NCI-H1436 treated with DMSO at 0.1 percent for 48 hours (cell line): ENCODE measurements at regions not wholly inside any gene's neighbourhood (a gene's known extent, or its start where the extent isn't known, plus 50 kb on each side); places are given as distances from the start of the nearest gene placed in this dataset.
"Not testable (repeated sequence)": the region's sequence is repeated elsewhere in the genome, so short reads cannot be mapped to it uniquely, and the experiment has no call there.

Experiments used
- DNase-seq: peaks from one replicate; lab custom pipeline; 2025; lab: John Stamatoyannopoulos, UW

- no peak for DNase-seq
Measured at GRCh38 chr10:2790396-2791188, 276.8 kb upstream of the PFKP start.

- no peak for DNase-seq
Measured at GRCh38 chr10:2786251-2786650, 281.1 kb upstream of the PFKP start.

- DNase-seq, result no peak
Measured at GRCh38 chr10:2784766-2785165, 282.6 kb upstream of the PFKP start.

- DNase-seq, result no peak
Measured at GRCh38 chr10:2782950-2783349, 284.4 kb upstream of the PFKP start.

DNA sequence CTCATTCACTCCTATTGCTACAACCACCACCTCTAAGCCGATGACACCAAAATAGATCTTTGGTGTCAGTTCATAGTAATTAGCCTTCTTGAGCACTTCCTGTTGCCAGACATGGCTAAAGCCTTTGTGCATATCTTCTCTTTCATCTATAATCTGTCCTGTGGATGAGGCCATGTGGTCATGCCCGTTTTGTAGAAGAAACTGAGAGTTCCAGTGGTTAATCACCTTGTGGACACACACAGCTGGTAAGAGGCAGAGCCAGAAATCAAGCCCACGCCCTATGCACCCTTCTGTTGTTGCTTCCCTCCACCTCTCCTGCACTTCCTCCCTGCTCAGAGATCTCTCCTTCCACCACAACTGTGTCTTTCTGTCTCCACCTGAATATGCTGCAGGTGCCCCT is 285.1 kb upstream of the PFKP start:
- DNase-seq, result no peak

DNA sequence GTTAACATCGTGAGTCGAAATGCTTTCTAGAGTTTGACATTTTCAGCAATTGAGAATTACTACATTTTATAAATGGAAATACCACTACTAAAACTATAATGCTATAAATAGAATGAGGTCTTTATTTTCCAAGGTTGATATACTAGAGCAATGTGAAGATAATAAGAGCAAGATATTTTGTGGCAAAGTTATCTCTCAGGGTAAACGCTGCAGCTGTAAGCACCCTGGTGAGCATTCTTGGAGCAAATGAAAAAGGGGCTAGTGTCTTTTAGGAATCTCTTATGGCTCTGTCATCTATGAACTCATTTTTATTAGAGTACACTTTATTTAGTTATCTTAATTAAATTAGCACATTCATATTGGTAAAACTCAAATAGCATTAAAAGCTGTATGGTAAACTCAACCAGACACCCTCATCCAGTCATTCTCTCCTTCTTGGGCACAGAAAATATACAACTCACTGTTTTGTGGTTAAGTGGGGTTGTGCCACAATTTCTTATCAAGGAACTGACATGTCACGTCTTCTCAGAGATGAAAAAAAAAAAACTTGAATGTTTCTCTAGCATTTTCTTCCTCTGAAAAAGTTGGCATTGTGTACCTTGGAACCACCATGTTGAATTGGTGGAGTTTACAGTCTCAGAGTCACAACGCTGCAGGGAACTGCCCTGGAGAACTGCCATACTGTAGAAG is 289.5 kb upstream of the PFKP start:
- DNase-seq, result no peak

DNA sequence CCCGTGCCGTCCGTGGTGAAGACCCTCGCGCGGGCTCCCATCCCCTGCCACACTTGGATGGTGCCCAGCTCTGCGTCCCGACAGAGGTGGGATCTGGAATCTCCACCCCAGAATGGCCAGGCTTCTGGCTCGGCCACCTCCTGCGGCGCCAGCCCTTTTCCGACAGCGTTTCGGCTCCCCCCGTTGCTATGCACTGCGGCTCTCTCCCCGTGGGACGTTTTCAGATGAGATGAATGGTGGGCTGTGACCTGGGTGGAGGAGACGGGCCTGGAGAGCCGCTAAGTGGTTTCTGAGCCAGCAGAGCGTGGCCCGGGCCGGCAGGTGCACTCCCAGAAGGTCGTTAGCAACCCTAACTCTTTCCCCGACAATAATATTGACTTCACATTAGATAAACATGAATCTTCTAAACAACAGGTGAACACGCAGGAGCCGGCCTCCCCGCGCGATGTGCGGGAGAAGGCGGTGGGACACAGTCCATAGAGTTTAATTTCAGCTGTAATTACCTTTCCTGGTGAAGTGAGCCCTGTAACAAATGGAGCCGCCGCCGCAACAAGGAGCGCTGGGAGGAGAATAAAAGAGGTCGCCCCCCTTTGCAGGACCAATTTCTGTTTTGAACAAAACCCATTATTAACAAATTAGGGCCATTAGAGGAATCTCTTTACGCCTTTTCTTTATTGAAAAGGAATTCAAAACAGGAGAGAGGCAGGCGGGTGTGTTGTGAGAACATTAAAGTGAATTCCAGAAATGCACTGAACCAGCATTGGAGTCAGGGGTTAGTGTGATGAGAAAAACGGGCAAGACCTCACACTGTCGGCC is 294.3 kb upstream of the PFKP start:
- DNase-seq, result peak; percentile 61

DNA sequence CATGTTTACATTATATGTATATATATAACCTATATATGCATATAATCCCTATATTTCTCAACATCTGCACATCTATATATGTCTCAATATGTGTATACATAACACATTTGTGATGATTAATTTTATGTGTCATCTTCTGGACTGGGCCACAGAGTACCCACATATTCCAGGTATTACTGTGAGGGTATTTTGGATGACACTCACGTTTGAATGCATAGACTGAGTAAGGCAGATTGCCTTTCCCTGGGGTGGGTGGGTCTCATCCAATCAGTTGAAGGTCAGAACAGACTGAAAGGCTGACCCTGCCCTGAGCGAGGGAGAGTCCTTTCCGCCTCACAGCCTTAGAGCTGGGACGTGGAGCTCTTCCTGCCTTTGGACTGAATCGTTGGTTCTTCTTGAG is 295.2 kb upstream of the PFKP start:
- DNase-seq, result no peak

- DNase-seq, result not testable (repeated sequence)
Measured at GRCh38 chr10:2767293-2767692, 300.1 kb upstream of the PFKP start.

GRCh38 chr10:2761971-2762370 is 305.4 kb upstream of the PFKP start:
- DNase-seq, result no peak

DNA sequence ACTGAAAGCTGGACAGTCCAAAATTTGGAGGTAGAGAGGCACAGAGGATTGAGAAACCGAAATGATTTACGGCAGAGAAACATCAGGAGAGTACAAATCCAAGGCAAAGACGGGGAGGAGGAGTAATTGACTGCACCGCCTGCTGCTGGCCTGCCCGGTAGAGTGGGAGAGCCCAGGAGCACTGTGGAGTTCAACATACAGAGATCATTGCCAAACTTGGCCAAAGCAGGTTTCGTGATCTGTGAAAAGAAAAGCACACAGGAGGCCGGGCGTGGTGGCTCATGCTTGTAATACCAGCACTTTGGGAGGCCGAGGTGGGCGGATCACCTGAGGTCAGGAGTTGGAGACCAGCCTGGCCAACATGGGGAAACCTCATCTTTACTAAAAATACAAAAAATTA is 306.0 kb upstream of the PFKP start:
- DNase-seq, result no peak

- no peak for DNase-seq
Measured at GRCh38 chr10:2760736-2761135, 306.6 kb upstream of the PFKP start.

- no peak for DNase-seq
Measured at GRCh38 chr10:2759233-2759632, 308.1 kb upstream of the PFKP start.

DNA sequence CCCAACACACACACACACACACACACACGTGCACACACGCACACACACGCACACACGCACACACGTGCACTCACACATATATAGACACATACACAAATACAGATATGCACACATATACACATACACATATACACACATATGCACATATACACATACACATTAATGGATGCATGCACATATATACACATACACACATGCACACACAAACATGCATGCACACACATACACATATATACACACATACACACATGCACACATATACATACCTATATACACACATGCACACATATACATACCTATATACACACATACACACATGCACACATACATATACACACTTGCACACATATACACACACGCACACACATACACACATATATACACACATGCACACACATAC is 312.4 kb upstream of the PFKP start:
- DNase-seq, result no peak

- DNase-seq, result no peak
Measured at GRCh38 chr10:2748287-2748686, 319.1 kb upstream of the PFKP start.

DNA sequence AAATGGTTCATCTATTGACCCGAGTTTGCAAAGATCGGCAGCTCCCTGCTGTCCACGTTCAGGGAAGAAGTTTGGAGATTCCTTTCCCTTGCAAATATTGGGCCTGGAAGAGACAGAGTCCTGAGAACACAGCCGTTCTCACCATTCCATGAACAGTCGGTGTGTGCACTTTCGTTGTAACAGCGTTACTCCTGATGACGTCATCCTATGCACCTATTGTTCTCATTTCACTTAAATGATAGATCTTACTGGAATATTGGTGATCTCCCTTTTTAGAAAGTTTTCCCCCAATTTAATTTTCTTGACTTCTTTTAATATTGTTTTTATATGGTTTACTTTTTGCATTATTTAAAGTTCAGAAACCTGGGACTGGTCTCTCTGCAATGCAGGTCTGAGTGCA is 320.7 kb upstream of the PFKP start:
- DNase-seq, result no peak

DNA sequence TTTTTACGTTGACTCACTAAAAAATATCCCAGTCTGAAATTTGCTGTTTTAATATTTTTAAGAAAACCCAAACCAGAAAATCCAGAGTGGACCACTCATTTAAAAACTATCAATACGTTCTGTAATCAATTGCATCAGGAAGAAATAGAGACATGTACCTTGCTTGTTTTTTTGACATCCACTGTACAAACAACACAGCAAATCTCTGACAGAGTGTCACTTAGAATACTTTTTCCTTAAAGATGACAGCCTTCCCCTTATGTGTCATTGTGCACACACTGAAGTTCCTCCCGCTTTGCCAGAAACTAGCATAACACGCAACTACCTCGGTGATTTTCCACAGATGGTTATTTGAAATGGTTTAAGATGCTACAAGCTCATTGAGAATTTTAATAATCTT is 321.7 kb upstream of the PFKP start:
- DNase-seq, result no peak

DNA sequence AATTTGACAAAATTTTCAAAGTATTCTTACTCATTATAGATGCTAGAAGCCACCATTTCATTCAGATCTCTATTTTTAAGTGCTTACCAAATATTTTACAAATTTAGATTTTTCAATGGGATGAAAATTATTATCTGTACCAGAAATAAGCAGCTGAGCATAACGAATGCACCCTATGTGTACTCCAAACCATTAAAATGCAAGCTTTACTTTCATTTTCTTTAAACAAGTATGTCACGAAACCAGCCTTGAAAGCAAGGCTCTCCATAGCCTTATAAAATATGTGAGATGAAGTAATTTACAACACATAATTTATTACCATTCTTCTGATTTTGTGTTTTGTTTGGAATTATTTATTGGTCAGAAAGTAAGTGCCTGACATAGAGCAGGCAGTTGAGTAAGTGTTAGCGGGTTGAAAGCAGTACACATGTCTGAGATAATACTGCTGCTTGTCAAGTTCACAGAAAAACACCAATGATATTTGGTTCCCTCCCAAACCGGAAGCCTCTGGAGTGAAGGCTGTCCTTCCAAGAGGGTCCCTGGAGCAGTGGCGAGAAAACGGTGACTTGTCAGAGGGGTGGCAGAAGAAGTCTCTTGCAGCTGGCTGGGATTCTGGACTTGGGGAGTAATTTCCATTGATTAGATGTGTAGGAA is 322.7 kb upstream of the PFKP start:
- DNase-seq, result no peak

GRCh38 chr10:2734603-2735002 is 332.7 kb upstream of the PFKP start:
- DNase-seq, result no peak

- DNase-seq, result no peak
Measured at GRCh38 chr10:2733278-2733963, 333.9 kb upstream of the PFKP start.

GRCh38 chr10:2731940-2732339 is 335.4 kb upstream of the PFKP start:
- DNase-seq, result no peak

DNA sequence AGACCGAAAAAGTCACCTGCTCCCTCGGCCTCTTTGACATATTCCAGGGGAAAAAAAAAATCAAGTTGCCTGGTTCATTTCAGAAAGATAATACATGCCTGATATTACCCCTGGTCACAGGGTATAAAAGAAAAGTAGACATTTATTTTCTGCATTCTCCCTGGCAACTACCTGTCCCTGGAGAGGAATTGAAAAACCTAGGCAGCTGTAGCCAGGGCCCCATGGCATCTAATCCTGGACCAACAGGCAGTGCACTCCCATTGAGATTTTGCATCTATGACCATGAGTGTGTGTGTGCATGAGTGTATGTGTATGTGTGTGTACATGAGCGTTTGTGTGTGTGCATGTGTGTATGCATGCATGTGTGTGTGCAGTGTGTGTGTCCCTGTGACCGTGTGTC is 338.2 kb upstream of the PFKP start:
- DNase-seq, result no peak
